PC-3 (cell line): ENCODE measurements at regions not wholly inside any gene's neighbourhood (a gene's known extent, or its start where the extent isn't known, plus 50 kb on each side); places are given as distances from the start of the nearest gene placed in this dataset.

Experiments
- EZH2phosphoT487 ChIP-seq: fragments of 300-600 bp; sonication (generic); IDR thresholded peaks from 2 replicates; pipeline ENCODE4 v1.6.1; 2018; ENCODE audit warnings: mild to moderate bottlenecking, antibody characterized with exemption, low read length, borderline replicate concordance
- TF ChIP-seq, protein P1 (sequence below): fragments of 300-600 bp; sonication (generic); conservative IDR thresholded peaks from 2 replicates; pipeline ENCODE4 v1.5.1; 2017; ENCODE audit warnings: antibody characterized with exemption, low read depth, mild to moderate bottlenecking, low read length

DNA sequence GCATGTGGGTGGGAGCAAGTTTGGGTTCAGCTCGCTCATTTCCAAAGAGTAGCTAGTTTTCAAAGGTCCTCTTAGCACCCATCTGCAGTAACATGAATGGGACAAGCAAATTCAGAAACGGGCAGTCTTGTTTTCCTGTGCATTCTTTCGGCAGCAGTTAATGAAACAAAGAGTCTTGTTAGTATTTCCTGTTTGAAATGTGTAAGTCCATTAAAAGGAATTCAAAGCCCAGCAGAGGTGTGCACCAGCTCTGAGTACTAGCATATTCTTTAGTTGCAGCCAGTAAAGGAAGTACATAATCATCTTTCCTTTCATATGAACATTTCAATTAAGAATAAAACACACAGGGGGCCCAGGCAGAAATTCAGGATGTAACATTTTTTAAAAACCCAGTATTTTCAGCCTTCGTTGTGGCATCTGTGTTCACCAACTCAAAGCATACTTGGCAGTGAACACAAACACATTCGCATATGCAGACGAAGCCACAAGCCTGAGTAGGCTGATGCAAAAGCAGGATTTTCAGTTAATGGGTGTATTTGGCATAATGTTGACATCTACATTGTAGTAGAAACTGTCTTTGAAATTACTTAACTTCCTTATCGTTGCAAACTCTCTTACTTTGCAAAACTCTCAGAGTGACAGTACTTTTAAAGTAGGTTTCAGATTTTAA lies 570.0 kb upstream of the FLRT2 start:
- TF ChIP-seq EZH2phosphoT487 = no peak
- TF ChIP-seq, protein P1, sequence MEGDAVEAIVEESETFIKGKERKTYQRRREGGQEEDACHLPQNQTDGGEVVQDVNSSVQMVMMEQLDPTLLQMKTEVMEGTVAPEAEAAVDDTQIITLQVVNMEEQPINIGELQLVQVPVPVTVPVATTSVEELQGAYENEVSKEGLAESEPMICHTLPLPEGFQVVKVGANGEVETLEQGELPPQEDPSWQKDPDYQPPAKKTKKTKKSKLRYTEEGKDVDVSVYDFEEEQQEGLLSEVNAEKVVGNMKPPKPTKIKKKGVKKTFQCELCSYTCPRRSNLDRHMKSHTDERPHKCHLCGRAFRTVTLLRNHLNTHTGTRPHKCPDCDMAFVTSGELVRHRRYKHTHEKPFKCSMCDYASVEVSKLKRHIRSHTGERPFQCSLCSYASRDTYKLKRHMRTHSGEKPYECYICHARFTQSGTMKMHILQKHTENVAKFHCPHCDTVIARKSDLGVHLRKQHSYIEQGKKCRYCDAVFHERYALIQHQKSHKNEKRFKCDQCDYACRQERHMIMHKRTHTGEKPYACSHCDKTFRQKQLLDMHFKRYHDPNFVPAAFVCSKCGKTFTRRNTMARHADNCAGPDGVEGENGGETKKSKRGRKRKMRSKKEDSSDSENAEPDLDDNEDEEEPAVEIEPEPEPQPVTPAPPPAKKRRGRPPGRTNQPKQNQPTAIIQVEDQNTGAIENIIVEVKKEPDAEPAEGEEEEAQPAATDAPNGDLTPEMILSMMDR = no peak
